GM12891 (cell line): ENCODE measurements at regions not wholly inside any gene's neighbourhood (a gene's known extent, or its start where the extent isn't known, plus 50 kb on each side); places are given as distances from the start of the nearest gene placed in this dataset.

ENCODE experiments used
- PAX5 ChIP-seq: IDR thresholded peaks from 2 replicates; pipeline ENCODE4 v1.6.1; 2011; ENCODE audit warnings: low read length, moderate library complexity, mild to moderate bottlenecking; ENCODE audit not compliant: insufficient read depth, severe bottlenecking
- POLR2A ChIP-seq: IDR thresholded peaks from 2 replicates; pipeline ENCODE4 v1.6.1; 2011; ENCODE audit warnings: low read depth, low read length, control low read depth
- POLR2AphosphoS5 ChIP-seq: IDR thresholded peaks from 2 replicates; pipeline ENCODE4 v1.6.1; 2011; ENCODE audit warnings: low read depth, low read length, control low read depth
- POU2F2 ChIP-seq: IDR thresholded peaks from 2 replicates; pipeline ENCODE4 v1.6.1; 2011; ENCODE audit warnings: low read depth, mild to moderate bottlenecking, control low read depth, low read length, moderate library complexity
- SPI1 ChIP-seq: IDR thresholded peaks from 2 replicates; pipeline ENCODE4 v1.6.1; 2011; ENCODE audit warnings: low read depth, low read length, control low read depth
- TAF1 ChIP-seq: IDR thresholded peaks from 2 replicates; pipeline ENCODE4 v1.6.1; 2011; ENCODE audit warnings: low read depth, low read length, control low read depth

- TF ChIP-seq PAX5 (no peak), POLR2A (no peak), TAF1 (no peak), POLR2AphosphoS5 (no peak), POU2F2 (no peak), SPI1 (no peak)
Observed at GRCh38 chr13:62659365-62659764, 1243.7 kb upstream of the PCDH20 start.
